C4-2B (cell line): ENCODE measurements at regions not wholly inside any gene's neighbourhood (a gene's known extent, or its start where the extent isn't known, plus 50 kb on each side); places are given as distances from the start of the nearest gene placed in this dataset.

Experiments
- H3K27ac ChIP-seq: fragments of 450-650 bp; 2 replicates; pipeline ENCODE4 v1.5.1; 2017
- ZFX ChIP-seq: fragments of 450-650 bp; IDR thresholded peaks from 2 replicates; pipeline ENCODE4 v1.6.1; 2017
- TF ChIP-seq, protein P1 (sequence below): fragments of 450-650 bp; conservative IDR thresholded peaks from 2 replicates; pipeline ENCODE4 v1.5.1; 2017; ENCODE audit warnings: mild to moderate bottlenecking

DNA sequence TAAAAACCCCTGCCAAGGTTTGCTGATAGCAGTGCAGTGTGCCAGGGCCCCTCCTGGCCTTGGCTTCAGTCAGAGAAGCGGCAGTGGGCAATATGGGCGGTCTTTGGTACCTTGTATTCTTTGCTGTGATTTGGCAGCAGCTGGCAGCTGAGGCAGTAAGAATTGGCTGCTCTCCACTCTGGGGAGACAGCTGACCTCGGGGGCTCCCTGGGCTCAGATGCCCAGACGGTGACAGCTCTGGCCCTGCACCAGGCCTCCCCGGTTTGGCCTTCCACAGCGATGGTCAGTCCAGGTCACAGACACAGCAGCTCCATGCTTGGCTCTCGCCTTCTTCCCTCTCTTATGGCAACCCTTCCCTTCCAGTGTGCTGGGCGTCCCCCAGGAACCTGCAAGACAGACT, 330.9 kb downstream of the BCOR start:
- TF ChIP-seq, protein P1, sequence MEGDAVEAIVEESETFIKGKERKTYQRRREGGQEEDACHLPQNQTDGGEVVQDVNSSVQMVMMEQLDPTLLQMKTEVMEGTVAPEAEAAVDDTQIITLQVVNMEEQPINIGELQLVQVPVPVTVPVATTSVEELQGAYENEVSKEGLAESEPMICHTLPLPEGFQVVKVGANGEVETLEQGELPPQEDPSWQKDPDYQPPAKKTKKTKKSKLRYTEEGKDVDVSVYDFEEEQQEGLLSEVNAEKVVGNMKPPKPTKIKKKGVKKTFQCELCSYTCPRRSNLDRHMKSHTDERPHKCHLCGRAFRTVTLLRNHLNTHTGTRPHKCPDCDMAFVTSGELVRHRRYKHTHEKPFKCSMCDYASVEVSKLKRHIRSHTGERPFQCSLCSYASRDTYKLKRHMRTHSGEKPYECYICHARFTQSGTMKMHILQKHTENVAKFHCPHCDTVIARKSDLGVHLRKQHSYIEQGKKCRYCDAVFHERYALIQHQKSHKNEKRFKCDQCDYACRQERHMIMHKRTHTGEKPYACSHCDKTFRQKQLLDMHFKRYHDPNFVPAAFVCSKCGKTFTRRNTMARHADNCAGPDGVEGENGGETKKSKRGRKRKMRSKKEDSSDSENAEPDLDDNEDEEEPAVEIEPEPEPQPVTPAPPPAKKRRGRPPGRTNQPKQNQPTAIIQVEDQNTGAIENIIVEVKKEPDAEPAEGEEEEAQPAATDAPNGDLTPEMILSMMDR: no peak
- TF ChIP-seq ZFX: no peak
- H3K27ac ChIP-seq: no peak overlapping the region

DNA sequence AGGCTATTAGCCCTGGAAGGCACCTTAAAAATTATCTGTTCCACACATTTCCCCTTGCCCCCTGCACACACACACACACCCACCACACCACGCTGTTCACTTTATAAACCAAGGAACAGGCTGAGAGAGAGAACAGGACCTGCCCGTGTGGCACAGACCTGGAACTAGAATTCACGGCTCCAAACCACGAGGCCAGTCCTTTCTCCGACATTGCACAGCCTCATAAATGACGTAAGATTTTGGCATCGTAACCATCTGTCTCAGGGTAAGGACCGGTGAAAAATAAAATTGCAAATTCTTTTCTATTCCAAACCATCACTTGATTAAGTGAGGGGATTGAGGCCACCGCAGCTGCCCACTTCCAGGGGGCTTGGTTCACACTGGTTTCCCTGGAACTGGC, 330.3 kb downstream of the BCOR start:
- no peak overlapping the region for H3K27ac ChIP-seq
- no peak for TF ChIP-seq ZFX
- TF ChIP-seq, protein P1: no peak

DNA sequence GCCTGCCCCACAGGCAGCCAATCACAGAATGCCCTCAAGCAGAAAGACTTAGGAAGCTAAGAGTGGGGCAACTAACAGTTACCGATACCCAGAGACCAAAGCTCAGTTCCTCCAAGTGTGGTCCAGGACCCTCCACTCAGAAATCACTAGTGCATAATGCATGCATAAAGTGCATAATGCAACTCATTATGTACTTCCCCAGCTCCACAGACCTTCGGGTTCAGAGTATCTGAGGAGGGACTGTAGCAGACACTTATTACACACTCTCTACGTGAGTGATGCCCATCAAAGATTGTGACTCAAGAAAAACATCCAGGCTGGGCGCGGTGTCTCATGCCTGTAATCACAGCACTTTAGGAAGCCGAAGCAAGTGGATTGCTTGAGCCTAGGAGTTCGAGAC, 328.0 kb downstream of the BCOR start:
- no peak overlapping the region for H3K27ac ChIP-seq

DNA sequence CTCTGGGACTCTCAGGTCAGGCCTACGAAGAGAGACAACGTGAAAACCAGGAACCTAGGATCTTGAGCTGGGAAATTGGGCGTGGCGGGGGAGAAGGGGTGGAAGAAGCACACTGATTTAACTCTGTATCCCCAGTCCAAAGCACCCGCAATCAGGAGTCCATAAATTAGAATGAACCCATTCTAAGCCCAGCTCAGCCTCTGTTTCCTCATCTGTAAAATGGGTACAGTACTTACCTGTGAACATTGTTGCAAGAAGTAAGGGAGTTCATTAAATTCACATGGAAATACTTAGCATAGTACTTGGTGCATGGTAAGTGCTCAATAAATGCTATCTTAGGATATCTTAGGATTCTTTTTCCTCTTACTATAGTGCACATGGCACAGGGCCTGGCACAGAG, 326.7 kb downstream of the BCOR start:
- H3K27ac ChIP-seq: no peak overlapping the region
- no peak for TF ChIP-seq ZFX
- TF ChIP-seq, protein P1: no peak

More for the DNA sequence above, 328.0 kb downstream of the BCOR start:
- no peak for TF ChIP-seq ZFX
- TF ChIP-seq, protein P1: no peak

DNA sequence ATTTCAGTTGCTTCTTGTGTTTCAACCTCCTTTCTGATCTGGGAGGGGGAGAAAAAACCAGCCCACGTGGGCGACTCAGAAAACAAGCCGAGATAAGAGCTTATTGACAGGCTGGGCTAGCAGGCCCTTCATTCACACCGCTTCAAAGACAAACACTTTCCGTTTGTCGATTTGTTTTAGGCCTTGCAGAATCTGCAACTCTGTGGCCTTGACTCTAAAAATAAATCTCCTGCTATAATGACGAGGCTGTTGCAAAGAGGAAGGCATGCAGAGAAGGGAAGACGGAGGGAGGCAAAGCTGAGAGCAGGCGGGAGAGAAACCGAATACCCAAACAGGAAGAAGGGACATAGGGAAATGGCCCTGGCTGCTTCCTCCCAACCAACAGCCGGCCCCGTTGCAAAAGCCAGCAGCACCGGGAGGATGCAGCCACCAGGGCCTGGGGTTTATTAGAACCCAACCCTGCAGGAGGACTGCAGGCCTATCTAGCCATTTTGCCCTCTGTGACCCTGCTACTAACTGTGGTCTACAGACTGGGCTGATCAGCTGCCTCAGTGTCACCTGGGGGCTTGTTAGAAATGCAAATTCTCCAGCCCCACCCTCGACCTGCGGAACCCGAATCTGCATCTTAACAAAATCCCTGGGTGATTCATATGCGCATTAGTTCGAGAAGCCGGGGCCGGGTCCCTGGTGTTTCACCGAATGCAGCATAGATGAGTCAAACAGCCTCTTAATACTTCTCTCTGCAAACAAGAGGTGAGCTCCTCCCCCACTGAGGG, 325.5 kb downstream of the BCOR start:
- TF ChIP-seq, protein P1: no peak
- no peak for TF ChIP-seq ZFX
- no peak overlapping the region for H3K27ac ChIP-seq

DNA sequence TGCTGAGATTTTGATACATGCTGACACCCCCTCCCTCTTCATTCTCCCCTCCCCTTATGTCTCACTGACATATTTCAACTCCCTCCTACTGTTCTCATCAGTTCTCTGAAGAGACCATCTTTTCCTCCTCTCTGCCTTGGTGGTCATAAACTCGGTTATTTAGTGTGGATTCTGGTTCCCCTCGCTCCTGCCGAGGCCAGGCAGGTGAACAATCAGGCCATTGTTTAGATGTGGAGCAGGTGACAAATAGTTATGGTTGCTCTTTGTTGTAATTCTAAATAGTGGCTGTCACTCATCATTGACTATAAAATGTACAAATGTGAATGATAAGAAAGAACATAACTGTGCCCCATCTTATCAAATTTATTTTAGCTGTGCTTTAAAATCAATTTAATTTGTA, 324.6 kb downstream of the BCOR start:
- TF ChIP-seq ZFX: no peak
- TF ChIP-seq, protein P1: no peak
- H3K27ac ChIP-seq: no peak overlapping the region

DNA sequence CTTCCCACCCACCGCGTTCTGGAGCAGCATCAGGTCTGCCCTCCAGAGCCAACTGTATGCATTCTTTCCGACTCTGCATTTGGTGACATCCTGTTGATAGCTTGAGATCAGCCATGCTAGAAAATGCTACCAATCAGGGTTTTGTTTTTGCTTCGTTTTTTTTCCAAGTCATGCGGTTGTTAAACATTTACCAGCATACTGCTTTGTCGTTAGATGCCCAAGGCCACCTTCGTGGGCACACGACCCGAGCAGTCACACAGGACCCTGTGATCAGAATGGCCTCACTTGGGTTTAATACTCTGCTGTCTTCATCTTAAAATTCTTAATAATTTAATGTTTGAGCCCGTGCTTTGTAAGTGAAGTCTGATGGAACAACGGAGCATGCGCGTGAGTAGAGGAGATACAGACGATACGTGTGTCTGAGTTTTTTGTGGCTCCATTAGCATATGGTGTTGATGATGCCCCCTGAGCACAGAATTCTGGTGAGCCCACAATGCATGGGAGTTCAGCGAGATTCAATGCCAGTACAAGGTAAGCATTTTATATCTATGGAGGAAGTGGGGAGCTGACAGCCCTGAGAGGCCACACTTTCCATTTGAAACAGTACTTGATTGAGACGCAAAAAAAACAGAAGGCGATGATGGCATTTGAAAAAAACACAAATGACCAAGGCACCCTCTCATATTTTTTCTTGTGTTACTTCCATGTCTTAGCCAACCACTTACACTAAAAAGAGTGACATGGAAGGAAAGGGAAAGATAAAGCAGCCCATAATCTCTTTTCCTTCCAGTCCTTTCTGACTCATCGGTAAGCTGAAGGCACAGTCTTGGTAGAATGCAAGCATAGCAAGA, 323.6 kb downstream of the BCOR start:
- no peak overlapping the region for H3K27ac ChIP-seq
- TF ChIP-seq, protein P1: no peak
- no peak for TF ChIP-seq ZFX
